Suppressor macrophage treated with lipopolysaccharide for 1 hour (primary cell): ENCODE measurements at regions not wholly inside any gene's neighbourhood (a gene's known extent, or its start where the extent isn't known, plus 50 kb on each side); places are given as distances from the start of the nearest gene placed in this dataset.
A peak's percentile ranks its signal among the peaks of the same experiment; 100 is the strongest.
"Not testable (repeated sequence)": the region's sequence is repeated elsewhere in the genome, so short reads cannot be mapped to it uniquely, and the experiment has no call there.

ENCODE experiments used
- DNase-seq, 3 donors: peaks; one replicate each; pipeline ENCODE4 v3.0.0-alpha.2; 2020 to 2022

DNA sequence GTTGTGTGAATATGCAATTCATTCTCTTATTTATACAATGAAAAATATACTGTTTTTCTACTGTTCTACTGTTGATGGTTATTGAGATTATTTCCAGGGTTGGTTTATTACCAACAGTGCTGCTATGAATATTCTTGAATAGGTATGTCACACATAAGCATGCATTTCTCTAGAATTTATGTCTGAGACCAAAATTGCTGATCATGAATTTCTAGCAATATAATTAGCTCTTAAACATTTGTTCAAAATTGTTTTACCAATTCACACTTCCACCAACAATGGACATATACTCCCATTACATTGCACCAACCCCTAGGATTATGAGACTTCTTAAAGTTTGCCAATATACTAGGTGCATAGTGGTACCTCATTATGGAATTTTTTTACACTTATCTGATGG lies 164.1 kb upstream of the KCNQ5 start:
- no peak for DNase-seq

DNA sequence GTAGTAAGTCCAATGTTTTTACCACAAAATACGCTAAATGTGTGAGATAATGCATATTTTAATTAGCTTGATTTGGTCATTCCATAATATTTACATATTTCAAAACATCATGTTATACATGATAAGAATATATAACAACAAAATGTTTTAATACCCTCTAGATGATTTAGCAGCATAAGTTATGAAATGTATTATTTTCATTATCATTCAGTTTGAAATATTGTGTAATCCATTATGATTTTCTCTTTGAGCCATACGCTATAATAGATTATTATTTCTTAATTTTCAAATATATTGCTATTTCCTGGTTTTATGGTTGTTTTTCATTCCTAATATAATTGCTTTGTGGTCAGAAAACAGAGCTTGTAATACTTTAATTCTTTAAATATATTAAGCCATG lies 163.3 kb upstream of the KCNQ5 start:
- DNase-seq: no peak

DNA sequence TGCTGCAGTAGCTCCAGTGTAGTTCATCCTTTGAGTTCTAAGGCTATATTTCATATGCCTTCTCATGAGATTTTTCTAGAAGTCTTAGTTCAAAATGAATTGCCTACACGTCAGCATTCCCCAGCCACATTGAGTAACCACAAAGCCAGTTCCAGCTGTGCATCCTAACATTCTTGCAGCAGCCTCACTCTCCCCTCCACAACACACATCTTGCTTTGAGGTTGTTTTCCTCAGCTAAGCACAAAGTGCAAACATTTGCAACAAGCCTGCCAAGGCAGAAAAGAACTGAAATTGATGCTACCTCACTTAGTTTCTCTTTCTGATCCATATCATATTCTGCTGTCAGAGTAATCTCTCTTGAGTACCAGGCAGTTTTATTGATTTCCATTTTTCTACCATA lies 160.7 kb upstream of the KCNQ5 start:
- DNase-seq: no peak

DNA sequence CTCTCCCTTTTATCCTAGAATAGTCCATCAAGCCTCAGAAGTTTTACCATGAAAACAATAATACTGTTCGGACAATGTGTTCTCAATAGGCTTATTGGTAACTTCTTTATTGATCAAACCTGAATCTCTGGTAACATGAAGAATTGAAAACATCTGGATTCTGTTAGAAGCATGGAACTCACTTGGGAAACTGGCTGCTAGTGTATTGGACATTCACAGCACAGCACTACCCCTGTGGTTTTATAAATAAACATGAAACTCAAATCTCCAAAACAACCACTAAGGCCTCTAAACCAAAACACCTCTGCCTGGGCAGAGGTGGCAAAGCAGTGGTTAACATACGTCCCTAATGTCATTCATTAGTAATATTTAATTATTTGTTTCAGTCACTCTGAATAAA lies 157.6 kb upstream of the KCNQ5 start:
- no peak for DNase-seq

DNA sequence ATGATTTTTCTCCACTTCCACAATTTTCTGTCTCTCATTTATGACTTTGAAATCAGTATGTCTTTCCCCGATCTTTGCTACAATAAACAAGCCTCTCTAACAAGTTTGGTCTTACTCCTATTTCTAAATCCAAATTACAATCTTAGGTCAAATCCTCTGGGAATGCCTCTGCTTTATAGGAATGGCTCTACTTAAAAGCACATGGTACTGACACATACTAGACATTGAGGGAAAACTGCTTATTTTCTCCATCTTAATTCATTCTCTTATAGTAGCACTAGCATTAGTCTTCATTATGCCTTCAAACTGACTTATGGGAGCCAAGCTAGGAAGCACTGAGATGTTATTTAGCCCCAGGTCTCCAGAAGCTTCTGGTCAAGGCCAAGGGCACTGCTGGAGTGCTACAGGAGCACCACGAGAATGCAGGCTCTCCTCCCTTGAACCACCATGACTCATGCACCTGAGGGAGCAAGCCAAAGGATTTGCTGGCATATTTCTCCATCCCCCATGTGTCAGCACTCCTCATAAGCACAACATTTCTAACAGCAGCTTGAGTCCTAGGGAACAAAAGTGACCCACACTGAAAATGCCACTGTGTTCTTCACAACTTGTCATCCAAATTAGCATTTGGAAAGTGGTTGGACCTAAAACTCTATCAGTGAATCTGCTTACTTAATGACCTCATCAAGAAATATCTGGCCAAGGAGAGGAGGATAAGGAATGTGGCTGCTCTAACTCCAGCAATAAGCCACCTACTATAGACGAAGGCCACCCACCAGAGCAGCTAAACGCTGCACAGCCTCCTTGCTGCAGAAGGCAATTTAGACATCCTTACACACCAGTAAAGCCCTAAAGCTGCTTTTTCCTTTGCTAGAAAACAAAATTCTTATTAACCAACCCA lies 156.8 kb upstream of the KCNQ5 start:
- no peak for DNase-seq

DNA sequence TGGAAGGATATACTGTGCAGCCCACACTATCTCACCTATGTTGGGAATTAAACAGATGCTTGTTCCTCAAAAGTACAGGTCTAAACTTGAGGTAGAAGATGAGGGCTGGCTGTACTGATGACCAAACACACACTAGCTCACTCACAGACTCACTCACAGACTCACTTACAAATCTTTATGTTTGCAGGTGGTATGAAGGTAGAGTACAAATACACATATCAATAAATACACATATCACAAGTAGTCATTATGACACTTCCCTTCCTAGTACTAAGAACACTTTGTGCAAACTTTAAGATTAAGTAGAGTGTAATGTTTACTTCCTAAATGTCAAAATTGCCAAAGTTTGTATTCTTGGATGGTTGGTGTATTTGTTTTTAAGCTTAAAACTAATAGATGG lies 155.4 kb upstream of the KCNQ5 start:
- no peak for DNase-seq

DNA sequence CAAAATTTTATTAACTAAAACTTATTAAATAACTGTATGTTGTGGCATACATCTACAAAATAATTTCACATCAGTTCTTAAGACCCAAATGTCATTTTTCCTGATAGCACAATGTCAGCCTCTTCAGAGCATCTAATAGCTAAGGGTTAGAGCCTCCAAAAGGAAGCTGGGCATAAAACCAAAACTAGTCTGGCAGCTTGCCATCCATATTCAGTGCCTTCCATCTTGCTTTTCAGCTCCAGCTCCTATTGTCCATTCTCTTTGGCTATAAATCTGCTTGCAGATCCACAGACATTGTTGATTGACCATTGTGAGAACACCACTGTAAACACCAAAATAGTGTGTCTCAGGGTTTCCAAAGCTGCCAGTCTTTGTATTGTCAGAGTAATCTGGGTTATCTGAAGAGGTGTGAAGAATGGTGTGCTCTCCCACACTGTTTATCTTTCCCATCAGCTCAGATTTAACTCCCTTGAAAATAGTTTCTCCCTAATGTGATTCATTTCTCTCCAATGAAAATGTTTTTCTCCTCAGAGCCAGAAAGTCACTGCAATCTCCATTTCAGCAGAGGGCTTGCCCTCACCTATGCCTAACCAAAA lies 154.8 kb upstream of the KCNQ5 start:
- DNase-seq: no peak

DNA sequence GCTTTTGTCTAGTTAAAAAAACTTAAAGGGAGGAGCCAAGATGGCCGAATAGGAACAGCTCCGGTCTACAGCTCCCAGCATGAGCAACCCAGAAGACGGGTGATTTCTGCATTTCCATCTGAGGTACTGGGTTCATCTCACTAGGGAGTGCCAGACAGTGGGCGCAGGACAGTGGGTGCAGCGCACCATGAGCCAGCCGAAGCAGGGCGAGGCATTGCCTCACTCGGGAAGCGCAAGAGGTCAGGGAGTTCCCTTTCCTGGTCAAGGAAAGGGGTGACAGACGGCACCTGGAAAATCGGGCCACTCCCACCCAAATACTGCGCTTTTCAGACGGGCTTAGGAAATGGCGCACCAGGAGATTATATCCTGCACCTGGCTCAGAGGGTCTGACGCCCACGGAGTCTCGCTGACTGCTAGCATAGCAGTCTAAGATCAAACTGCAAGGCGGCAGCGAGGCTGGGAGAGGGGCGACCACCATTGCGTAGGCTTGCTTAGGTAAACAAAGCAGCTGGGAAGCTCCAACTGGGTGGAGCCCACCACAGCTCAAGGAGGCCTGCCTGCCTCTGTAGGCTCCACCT lies 152.4 kb upstream of the KCNQ5 start:
- DNase-seq: not testable (repeated sequence)

DNA sequence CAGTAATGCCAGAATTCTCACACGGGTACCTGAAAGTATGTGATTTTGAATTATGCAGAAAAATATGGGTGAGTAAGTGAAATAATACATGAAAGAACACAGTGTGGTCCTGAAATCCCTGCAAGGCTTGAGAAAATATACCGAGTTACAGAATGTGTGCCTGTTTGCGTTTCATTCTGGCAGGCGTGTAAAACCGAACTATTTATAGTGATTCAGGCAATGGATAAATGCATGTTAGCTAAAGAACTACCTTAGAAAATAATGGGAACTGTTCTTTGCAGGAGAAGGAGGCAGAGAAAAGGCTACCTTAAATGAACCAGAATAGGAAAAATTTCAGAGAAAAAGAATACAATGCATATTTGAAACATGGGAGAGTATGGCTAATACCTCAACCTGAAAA lies 145.8 kb upstream of the KCNQ5 start:
- DNase-seq: no peak

DNA sequence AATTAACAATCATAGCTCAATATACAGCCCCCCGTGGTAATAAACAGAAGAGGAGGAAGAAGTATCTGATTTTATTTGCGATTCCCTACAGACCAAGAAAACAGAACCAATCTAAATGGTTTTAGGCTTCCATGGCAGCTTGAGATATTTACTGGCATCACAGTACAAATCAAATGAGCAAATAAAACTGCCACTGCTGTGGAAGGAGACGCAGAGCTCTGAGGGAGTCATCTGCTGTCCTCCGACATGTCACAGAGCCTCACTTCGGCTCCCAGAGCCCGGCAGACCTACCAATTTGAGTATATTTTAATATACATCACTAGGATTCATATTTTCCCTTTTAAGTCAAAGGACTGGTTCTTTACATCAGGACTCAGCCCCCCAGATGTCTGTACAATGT lies 145.2 kb upstream of the KCNQ5 start:
- no peak for DNase-seq

DNA sequence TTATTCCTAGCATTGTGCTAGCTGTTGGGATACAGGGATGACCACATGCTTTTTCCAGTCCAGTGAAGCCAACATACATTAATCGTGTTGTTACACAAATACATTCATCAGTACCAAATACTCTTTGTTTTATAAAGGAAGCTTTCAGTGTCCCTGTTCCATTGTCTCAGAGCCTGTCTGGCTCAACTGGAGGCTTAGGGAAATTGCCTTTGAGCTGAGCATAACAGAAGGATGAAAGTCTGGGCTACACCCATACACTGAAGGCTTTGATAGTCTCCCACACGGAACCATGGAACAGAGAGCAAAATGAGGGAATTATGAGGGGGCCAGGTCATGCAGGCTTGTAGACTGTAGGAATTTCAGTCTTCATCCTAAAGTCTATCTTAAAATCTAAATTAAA lies 126.4 kb upstream of the KCNQ5 start:
- DNase-seq: no peak

DNA sequence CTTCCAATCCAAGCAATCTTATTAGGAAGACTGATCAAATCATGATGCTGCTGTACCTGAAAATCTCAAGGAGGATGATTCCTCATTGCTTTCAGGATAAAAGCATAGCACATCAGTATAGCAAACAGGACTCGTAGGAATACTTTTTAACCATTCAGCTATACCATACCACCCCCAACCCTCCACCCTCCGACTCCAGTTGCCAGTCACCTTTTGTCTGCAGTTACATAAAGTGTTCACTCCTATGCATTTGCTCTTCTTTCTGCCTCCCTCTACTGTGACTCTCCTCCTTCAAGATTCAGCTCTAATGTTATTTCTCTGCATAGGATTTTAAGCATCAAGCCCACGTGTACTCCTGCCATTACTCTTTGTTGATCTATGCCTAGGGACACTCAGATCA lies 124.7 kb upstream of the KCNQ5 start:
- no peak for DNase-seq

DNA sequence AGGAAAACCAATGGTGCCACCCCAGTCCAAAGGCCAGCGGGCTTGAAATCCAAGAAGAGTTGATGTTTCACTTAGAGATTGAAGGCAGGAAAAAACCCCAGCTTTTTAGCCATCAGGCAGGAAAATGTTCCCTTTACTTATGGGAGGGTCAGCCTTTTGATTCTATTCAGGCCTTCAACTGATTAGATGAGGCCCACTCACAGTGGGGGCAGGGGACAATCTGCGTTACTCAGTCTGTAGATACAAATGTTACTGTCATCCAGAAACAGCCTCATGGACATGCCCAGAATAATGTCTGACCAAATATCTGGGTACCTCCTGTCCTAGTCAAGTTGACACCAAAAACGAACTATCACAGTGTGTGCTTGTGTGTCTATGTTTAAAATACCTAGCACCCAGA lies 121.2 kb upstream of the KCNQ5 start:
- no peak for DNase-seq

DNA sequence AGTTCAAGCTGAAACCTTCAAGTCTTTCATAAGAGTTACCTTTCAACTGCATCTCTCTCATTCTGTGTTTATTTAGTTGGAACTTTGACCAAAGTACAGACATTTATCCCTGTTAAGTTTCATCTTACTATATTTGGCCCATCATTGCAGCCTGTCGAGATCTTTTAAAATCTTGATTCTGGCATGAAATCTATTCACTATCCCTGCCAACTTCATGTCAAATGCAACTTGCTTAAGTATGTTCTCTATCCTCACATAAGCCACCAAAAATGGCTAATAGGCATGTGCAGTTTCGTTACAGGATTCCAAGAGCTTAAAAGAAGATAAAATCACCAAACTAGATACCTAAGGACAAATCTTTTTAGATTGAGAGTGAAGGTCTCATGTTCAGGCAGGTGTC lies 117.5 kb upstream of the KCNQ5 start:
- no peak for DNase-seq

DNA sequence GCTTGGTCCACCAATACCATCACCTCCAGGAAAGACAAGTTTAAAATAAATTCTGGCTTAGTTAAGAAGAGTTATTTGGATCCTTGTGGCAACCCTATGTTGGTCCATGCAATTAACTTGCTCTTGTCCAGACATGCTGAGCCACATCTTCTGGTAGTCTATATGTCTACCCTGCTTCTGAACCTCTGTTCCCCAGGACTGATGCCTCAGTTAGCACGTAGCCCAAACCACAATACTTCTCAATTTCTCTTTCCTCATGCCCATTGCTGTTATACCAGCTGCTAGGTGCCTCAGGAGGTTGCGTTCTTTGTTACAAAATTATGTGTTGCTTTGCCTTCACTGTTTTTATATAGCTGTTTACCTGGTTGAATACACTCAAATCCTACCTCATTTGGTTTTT lies 116.4 kb upstream of the KCNQ5 start:
- no peak for DNase-seq

DNA sequence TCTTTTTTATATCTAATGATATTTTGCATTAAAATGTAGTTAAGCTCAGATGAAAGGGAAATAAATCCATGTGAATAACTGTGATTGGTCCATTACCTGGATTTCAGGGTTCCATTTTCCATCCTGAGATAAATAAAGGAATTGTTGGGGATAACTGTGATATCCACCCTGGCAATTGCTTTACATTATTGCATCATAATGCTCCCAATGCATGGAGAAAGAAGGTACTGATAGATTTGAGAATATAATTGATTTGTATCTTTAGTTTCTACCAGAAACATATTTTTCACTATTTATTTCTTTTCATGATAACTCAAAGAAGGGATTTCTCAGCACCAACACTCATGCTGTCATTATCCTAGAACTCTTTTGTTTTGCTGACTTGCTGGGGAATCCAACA lies 102.0 kb upstream of the KCNQ5 start:
- DNase-seq: no peak

DNA sequence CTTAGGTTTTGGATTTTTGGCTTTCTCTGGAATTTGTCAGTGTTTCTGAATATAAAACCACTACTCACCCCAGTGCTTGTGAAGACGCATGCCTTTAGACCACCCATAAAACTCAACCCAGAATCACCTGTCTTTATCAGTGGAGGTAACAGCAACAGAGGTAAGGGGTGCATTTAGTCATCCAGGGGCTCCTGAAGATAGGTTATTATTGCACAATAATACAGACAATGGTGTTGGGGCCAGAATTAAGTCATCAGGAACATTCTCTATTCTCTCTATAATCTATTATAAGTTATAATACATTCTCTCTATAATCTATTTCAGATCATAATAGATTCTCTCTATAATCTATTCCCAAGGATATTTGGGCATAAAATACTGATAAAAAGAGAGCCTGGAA lies 100.2 kb upstream of the KCNQ5 start:
- DNase-seq: no peak

DNA sequence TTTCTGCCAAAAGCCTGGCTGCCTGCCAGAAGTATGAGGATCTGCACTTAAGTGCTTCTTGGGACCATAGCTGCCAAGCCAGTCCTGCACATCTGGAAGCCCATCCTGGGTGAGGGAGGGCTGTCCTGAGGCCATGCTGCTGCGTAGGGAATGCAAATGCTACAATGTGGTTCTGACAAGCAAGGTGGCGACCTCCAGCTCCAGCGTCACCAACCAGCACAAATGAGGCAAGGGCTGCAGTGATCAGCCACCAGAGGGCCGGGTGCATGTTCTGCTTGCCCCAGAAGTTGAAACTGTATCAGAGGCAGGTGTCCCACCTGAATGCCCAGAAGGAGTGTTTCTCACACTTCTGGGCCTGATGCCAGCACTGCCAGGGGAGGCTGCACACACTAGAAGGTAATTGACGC lies 99.1 kb upstream of the KCNQ5 start:
- peak in 1 of 3 donors; percentile 1 for DNase-seq

DNA sequence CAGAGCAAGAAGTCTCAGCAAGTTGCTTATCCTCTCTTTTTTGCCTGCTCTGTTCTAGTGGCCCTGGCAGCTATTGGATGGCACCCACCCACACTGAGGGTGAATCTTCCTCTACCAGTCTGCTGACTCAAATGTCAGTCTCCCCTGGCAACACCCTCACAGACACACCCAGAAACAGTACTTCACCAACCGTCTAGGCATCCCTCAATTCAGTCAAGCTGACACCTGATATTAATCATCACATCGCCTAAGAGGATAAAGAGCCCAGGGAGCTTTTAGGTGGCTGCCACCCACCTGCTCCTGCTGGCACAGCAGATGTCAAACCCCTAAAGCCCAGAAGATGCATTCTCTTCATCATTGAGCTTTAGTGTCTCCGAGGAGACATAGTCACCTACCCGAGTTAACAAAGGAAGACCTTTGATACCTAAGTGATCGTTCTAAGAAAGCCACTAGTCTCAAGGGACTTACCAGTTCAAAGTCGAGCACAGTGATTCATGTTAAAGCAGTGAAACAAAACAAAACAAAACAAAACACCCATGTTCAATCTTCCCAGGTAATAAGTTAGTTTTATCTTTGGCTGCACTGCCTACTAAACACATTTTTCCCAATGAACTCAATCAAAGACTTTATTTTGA lies 97.7 kb upstream of the KCNQ5 start:
- no peak for DNase-seq

DNA sequence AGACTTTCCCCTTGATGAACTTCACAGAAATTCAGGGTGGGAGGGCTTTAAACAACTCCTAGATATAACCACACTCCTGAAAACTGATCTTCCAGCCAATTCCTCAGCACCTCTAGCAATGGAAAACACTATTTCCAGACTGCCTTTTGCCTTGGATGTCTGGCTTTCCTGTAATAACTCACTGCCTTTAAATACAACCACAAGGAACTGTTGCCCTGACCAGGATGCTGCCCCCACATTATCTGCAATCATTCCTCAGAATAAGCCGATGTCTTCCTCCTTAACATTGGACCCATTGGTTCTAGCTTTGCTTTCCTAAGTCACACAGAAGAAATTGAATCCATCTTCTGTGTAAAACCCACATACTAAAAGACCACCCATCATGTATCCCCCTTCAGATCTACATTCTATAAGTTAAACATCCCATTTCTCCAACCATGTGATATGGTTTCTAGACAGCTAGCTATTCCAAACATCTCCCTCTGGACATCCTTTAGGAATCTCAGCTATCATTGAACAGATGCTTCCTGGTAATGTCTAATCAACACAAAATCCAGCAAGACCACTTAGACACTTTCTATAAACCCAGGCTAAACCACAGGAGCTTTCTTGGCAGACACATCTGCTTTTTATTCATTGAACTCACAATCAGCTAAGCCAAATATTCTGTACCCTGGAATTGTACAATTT lies 95.9 kb upstream of the KCNQ5 start:
- DNase-seq: no peak

DNA sequence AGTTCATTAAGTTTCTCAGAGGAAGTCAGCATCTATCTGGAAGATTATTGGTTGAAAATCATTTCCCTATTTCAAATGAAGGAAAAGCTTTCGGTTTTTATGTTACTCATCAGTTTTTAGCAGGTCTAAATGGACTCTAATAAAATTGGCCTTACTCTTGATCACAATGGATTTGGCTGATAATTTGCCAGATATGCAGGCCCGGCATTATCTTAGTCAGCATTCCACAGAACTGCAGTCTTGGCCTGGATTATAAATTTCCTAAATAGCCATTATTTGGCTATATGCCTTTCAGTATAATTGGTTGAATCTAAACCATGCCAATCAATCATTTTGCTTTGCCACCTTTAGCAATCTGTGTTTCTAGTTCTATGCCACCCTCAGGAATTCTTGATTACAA lies 91.7 kb upstream of the KCNQ5 start:
- no peak for DNase-seq

DNA sequence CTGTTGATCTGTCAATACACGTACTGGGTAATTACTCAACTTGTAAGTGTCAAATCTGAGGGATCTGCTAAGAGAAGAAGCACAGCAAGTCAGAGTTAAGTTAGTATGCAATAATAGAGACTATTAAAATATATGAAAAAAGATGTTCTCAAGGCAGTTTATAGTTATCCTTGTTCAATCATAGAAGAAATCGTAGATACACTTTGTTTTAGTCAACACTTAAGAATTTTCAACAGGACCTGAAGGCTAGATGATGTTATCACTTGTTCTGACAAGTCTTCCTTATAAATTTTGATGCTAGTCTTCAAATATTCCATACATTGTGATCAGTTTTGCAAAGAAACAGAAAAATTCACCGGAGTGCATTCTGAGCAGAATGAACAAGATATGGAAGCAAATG lies 91.1 kb upstream of the KCNQ5 start:
- no peak for DNase-seq

DNA sequence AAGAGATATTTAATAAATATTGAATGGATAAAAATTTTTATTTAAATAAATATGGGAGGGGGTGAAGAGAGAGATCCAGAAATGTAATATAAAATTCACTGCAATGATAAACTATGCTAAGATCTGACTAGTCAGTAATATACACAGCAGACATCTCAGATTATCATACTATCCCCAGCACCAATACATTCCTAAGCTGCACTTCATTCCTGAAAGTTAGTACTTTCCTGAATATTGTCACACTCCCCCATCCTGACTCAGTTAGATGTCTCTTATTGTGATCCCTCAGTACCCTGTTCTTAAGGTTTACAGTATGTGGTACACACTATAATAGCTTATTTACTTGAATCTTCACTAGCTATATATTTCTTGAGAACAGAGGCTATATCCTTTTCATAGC lies 88.3 kb upstream of the KCNQ5 start:
- DNase-seq: no peak
